Ovary (tissue), 3 donors: ENCODE measurements at regions not wholly inside any gene's neighbourhood (a gene's known extent, or its start where the extent isn't known, plus 50 kb on each side); places are given as distances from the start of the nearest gene placed in this dataset.

Experiments used
- CTCF ChIP-seq, 3 donors: fragments of 450-650 bp in 2 of 3; fragments of 200-600 bp in 1 of 3; IDR thresholded peaks; one replicate each; pipeline versions ENCODE4 v1.5.1 to v1.8.0; 2016 to 2022; ENCODE audit warnings: antibody characterized with exemption in 3 of 3, mild to moderate bottlenecking in 1 of 3
- EP300 ChIP-seq: sonication (generic); formaldehyde crosslinking; IDR thresholded peaks from one replicate; pipeline ENCODE4 v1.6.1; 2017; ENCODE audit warnings: antibody characterized with exemption
- POLR2A ChIP-seq: fragments of 450-650 bp; IDR thresholded peaks from one replicate; pipeline ENCODE4 v1.6.1; 2017; ENCODE audit warnings: antibody characterized with exemption, mild to moderate bottlenecking, moderate library complexity
- donor health status: DM: no; HTN: no; CAD: no.

GRCh38 chr7:125641884-125642283, 712.3 kb upstream of the POT1 start:
- TF ChIP-seq CTCF (IDR thresholded peaks at IDR 0.05) (no peak), POLR2A (no peak), EP300 (no peak)
